Stimulated activated CD4-positive, alpha-beta T cell treated with anti-CD3 and anti-CD28 coated beads, Interleukin-1b, Interleukin-23, amount 100 ng/mL, for 1 hour (primary cell): ENCODE measurements at regions not wholly inside any gene's neighbourhood (a gene's known extent, or its start where the extent isn't known, plus 50 kb on each side); places are given as distances from the start of the nearest gene placed in this dataset.
"Not testable (repeated sequence)": the region's sequence is repeated elsewhere in the genome, so short reads cannot be mapped to it uniquely, and the experiment has no call there.

Source experiments
- DNase-seq, 2 donors: peaks; one replicate each; pipeline ENCODE4 v3.0.0-alpha.2; 2020; ENCODE audit warnings: low read depth in 2 of 2

DNA sequence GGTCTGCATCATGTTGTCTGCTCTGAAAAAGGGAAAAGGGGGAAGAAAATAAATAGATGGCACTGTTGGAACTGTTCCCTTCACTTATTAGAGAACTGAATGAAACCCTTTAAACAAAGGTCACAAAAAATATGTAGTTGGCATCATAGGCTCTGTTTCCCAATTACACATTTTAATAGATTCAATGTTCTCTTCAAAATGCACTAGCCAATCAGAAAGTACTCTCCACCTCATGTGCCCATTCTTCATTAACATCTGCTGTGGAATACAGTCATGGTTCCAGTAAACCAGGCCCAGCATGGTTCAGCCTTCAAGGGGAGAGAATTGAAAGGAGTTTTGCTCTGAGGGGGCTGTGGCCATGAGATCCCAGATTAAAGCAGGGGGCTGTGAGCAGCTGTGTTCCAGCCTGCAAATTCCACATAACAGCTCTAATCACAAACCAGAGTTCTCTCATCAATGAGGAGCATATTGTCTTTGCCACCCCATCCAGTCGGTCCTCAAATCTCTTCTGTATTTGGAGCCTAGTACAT is 165.9 kb upstream of the CREB1 start:
- no peak for DNase-seq

- no peak for DNase-seq
Observed at GRCh38 chr2:207370646-207371045, 159.1 kb upstream of the CREB1 start.

GRCh38 chr2:207371877-207372276 is 157.9 kb upstream of the CREB1 start:
- DNase-seq: no peak

DNA sequence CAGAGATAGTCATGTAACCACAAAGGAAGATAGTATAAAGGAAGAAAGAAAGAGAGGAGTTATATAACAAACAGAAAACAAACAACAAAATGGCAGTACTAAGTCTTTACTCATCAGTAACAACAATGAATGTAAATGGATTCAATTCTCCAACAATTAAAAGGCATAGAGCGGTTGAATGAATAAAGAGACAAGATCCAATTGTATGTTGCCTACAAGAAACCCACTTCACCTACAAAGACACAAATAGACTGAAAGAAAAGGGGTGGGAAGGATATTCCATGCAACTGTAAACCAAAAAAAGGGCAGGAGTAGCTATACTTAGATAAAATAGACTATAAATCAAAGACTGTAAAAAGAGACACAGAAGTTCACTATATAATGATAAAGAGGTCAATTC is 157.3 kb upstream of the CREB1 start:
- DNase-seq: no peak

DNA sequence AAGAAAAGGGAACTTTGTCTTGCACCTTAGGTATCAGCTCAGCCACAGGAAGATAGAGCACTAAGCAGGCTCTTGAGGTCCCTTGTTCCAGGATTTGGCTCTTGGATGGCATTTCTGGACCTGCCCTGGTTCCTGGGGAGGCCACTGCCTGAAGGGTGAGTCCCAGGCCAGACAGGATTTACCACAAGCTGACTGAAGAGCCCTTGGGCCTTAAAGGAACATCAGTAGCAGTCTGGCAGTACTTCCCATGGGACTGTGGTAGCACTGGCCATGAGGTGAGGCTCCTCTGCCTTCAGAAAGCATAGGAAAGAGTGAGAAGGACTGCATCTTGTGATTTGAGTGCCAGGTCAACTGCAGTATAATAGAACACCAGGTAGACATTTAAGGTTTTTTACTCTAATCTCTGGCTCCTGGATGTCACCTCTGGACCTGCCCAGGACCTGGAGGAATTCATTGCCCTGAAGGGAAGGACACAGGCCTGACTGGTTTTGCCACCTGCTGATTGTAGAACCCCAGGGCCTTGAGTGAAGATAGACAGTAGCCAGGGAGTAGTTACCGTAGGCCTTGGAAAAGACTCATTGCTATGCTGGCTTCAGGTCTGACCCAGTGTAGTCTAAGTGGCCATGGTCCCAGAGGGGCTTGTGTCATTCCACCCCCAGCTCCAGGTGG is 154.4 kb upstream of the CREB1 start:
- DNase-seq: no peak

GRCh38 chr2:207378620-207379019 is 151.1 kb upstream of the CREB1 start:
- DNase-seq: not testable (repeated sequence)

DNA sequence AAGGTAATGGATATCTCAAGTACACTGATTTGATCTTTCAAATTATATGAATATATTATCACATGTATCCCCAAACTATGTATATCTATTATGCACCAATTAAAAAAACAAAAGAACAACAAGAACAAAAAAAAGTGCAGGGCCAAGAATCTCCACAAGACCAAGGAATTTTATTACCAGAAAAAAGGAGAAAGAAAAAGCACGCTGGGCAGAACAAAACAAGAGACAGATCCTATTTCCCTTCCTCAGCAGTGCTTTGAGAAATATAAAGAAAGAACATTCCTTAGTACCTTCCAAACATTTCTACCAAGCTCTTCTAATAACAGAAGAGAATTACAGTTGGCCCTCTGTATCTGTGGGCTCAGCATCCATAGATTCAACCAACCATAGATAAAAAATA is 144.7 kb upstream of the CREB1 start:
- no peak for DNase-seq

GRCh38 chr2:207385903-207386302 is 143.9 kb upstream of the CREB1 start:
- DNase-seq: no peak

DNA sequence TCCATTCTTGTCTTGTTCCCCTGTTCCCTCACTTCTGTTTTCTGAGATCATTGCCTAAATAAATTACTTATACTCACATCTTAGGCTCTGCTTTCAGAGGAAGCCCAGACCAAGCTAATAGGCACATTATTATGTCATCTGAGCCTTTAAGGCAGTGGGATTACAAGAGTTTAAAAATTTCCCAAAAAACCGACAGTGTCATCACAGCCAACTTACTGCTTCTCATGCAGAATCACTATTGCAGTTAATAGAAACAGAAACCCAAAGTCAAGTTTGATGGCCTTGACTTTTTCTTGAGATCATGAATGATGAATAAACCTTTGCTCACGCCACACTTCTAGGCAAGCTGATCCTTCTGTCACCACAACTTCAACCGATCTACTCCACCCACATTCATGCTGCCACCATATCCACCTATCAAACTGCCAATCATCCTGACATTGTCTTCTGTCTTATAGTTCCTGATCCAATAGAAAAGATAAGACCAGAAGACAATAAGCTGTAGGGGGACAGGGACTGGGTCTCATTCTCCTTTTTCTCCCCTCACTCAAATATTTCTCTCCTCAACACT is 142.7 kb upstream of the CREB1 start:
- DNase-seq: no peak

DNA sequence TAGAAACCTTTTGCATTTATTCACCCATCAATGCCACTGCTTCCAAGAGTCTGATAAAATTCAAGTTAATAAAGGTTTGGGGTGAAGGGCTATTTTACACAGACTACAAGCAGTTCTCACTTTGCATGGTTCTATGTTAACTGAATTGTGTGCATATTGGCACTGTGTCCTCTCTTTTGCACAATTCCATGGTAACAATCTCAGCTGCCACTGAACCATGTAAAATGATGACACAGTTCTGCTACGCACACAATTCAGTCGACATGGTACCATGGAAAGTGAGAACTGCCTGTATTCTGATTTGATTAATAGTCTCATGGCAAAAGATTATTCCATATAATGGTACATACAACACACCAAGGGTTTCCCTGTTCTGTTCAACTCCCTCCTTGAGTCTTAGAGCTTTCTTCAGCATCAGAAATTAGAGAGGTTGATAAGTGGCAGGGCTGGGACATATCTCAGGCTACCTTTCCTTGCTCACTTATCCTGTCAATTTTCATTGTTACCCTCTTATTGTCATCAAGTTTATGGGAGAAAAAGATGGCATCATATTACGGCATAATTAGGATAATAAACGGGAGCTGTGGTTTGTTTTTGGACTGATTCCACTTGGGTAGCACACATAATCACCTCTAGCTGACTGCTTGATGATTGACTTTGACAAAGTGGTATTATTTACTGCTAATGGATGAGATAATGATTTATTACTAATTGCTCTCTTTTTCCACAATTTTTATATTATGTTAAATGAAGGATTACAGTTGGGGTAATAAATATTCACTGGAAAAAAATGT is 139.3 kb upstream of the CREB1 start:
- no peak for DNase-seq

GRCh38 chr2:207394203-207394781 is 135.5 kb upstream of the CREB1 start:
- no peak for DNase-seq

DNA sequence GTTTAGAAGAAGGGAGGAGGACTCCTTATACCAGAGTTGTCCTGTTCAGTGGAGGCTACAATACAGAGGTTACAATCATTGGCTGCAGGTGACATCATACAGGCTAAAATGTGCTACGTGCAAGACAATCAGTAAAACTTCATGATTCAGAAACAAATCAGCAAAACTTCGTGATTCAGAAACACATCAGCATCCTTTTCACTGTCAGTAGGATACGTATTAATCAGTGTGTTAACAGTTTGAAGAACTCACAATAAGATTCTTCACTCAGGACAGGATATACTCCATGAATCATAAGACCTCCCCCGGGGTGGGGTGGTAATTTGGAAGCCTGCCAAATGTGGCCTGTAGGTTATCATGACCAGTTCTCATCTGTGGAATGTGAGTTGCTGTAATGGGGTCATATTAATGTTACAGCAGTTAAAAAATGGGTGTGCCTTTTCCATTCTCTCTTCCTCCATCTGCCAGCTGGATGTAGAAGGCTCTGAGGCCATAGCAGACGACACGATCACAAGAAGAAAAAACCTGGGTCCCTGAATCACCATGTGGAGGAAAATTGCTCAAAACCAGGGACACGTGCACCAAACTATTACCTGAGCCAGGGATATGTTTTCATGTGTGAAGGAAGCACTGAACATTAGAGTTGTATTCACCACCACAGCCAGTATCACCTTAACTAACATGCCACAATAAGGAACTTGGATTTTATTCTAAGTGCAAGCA is 134.8 kb upstream of the CREB1 start:
- no peak for DNase-seq

GRCh38 chr2:207395535-207396251 is 134.1 kb upstream of the CREB1 start:
- no peak for DNase-seq

DNA sequence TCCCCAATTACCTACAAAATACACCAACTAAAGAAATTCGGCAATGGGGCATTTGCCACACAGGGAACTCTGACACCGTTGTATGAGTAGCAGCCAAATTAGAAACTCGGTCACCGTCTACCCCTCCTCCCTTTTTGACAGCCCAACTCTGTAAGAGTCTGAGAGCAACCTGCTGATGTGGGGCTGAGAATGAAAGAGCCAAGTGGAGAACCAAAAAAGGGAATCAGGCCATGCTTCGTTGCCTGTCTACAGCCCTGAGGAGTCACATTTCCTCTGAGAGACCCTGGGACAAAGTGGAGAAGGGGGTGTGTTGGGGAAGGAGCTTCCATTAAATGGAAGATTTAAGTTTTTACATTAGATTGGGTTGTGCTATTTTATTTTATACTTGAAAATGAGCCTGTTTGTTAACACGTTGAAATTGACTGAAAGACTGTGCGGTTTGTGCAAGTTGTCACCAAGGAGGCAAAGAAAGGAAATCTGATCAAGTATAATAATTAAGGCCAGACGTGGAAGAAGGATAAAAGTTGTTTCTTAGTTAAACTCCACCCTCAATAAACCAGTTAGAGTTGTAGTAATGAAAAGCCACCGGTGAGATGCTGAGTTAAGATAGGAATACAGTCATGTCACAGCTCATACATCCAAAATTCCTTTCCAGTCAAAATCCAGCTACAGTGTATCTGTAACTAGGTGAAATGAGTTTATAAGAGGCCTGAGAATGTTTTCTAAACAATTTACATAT is 131.7 kb upstream of the CREB1 start:
- no peak for DNase-seq

DNA sequence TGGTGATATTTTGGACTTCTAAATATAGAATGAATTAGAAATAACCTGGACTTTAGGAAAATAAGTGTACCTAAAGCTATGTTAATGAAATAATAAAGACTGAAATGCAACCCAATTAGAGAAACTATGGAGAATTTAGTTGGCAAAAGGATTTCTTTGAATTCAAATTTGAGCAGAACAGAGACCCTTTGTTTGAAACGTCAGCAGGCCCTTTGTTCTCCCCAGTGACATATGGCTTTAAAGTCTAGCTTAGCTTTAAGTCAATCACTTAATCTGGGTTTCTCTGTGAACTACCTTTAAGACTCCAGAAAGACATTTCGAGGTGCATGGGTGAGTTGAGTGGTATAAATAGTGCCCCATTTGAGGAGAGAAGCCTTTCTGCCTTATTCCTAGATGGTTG is 130.5 kb upstream of the CREB1 start:
- DNase-seq: no peak

DNA sequence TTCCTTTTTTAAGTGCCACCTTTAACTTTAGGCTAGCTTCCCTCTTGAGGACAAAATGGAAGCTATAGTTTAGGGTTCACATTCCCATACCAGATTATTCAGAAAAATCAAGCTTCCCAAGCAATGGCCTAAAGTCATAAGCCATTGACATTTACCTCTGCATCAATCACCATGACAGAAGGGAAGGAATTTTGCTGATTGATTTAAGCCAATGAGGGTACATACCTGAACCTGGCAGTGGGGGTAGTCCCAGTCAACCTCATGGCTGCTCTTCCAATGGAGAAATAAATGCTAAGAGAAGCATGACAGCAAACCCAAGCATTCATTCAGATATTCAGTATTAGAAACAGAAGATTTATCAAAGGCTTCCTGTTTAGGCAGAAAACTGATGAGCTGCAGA is 128.4 kb upstream of the CREB1 start:
- DNase-seq: no peak

- DNase-seq: no peak
Observed at GRCh38 chr2:207403141-207403540, 126.6 kb upstream of the CREB1 start.

- no peak for DNase-seq
Observed at GRCh38 chr2:207403950-207404349, 125.8 kb upstream of the CREB1 start.

GRCh38 chr2:207405150-207405549 is 124.6 kb upstream of the CREB1 start:
- DNase-seq: no peak

DNA sequence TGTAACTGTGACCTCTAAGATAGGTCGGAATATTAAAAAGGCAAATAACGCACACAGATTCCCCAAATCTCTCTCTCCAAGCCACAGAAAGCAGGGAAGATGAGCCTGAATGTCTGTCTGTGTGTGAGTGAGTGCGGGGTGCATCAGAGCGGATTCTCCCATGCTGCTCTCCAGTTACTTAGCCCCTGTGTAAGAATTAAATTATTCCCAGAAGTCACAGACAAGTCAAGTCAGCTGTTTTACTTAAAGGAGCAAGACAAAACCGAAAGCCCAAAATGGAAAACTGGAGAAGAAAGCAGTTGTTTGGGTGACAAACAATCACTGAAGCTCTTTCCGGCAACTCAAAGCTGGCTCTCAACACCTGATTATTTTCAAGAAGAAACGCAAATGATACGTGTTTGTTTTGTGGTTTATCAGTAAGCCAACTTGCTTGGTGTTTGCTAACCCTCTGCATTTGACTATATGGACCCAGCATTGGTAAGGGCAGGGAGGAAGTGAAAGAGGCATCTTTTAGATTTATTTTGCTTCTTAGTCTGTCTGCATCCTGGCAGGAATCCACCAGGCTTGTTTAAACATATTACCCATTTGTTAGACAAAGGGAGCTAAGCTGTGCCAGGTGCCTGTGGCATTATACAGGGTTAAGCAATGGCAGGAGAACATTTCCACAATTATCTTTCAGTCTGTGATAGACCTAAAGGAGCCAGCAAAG is 121.5 kb upstream of the CREB1 start:
- DNase-seq: no peak
